Prostate gland (tissue), 2 donors: ENCODE measurements at regions not wholly inside any gene's neighbourhood (a gene's known extent, or its start where the extent isn't known, plus 50 kb on each side); places are given as distances from the start of the nearest gene placed in this dataset.
A peak's percentile ranks its signal among the peaks of the same experiment; 100 is the strongest.

Source experiments
- DNase-seq: peaks from one replicate; pipeline ENCODE4 v3.0.0-alpha.2; 2019; ENCODE audit warnings: low spot score
- H3K27ac ChIP-seq, 2 donors: fragments of 200-600 bp; sonication (generic); 2 replicates each; pipeline ENCODE4 v1.5.1; 2017 to 2019
- H3K27me3 ChIP-seq: fragments of 200-600 bp; sonication (generic); replicated peaks from 2 replicates; pipeline ENCODE4 v1.5.1; 2019; ENCODE audit not compliant: insufficient read depth
- H3K36me3 ChIP-seq, 2 donors: fragments of 200-600 bp; sonication (generic); 1 replicate in 1 of 2; 2 replicates in 1 of 2; pipeline versions ENCODE4 v1.5.1 to v1.8.1; 2017 to 2019
- H3K4me1 ChIP-seq: fragments of 200-600 bp; sonication (generic); replicated peaks from 2 replicates; pipeline ENCODE4 v1.5.1; 2019
- H3K4me3 ChIP-seq, 2 donors: fragments of 200-600 bp; sonication (generic); 2 replicates each; pipeline ENCODE4 v1.5.1; 2017 to 2019
- H3K9me3 ChIP-seq: fragments of 200-600 bp; sonication (generic); 2 replicates; pipeline ENCODE4 v1.5.1; 2017
- CTCF ChIP-seq, 4 experiments: fragments of 200-600 bp in 2 of 4; fragments of 450-650 bp in 2 of 4; sonication (generic) in 2 of 4; IDR thresholded peaks; 1 replicate in 3 of 4; 2 replicates in 1 of 4; pipeline ENCODE4 v1.5.1; 2016 to 2019; ENCODE audit warnings: antibody characterized with exemption in 4 of 4, mild to moderate bottlenecking in 2 of 4, moderate library complexity in 2 of 4
- POLR2A ChIP-seq: fragments of 450-650 bp; IDR thresholded peaks from one replicate; pipeline ENCODE4 v1.6.1; 2016; ENCODE audit warnings: antibody characterized with exemption, mild to moderate bottlenecking
- POLR2AphosphoS5 ChIP-seq: sonication (generic); formaldehyde crosslinking; IDR thresholded peaks from one replicate; pipeline ENCODE4 v1.6.1; 2017; ENCODE audit warnings: antibody characterized with exemption
- WGBS: methylation state at CpG from one replicate; pipeline ENCODE4 v1.1.5; 2018; 5-methylcytosine and 5-hydroxymethylcytosine counted together
- intact Hi-C: fragments of 100-400 bp; cut with DNase I; formaldehyde crosslinking; loops from one replicate; pipeline ENCODE4 v1.14.2; 2022

- Histone ChIP-seq H3K27me3 (peaks cover 8% of the 10 kb centered on the region), H3K27ac (no peak overlapping the region), H3K36me3 (no peaks in the 10 kb centered on the region), H3K9me3 (no peaks in the 10 kb centered on the region), H3K4me1 (no peaks in the 10 kb centered on the region), H3K4me3 (no peak overlapping the region)
- 17% methylated on average over 22 of the region's 22 CpGs for WGBS
- TF ChIP-seq POLR2AphosphoS5 (no peak), CTCF (IDR thresholded peaks at IDR 0.05) (no peak), POLR2A (no peak)
- DNase-seq, result peak; percentile 40
- intact Hi-C loops, result no loop called here
These were observed 78.4 kb downstream of the TSPAN17 start for GRCh38 chr5:176725521-176726280.

- no peak overlapping the region for H3K4me3 ChIP-seq
- no peak for DNase-seq
- 91% methylated on average over 24 of the region's 25 CpGs for WGBS
- no peaks in the 10 kb centered on the region for H3K4me1 ChIP-seq
- H3K9me3 ChIP-seq, result no peaks in the 10 kb centered on the region
- intact Hi-C loops, result no loop called here
- H3K27ac ChIP-seq, result no peak overlapping the region
- H3K27me3 ChIP-seq, result peaks cover 8% of the 10 kb centered on the region
- H3K36me3 ChIP-seq, result no peaks in the 10 kb centered on the region
- TF ChIP-seq CTCF (IDR thresholded peaks at IDR 0.05) (no peak), POLR2AphosphoS5 (no peak), POLR2A (no peak)
These were observed 79.7 kb downstream of the TSPAN17 start for GRCh38 chr5:176726746-176727527.

GRCh38 chr5:176727528-176727900 is 80.2 kb downstream of the TSPAN17 start:
- no peaks in the 10 kb centered on the region for H3K9me3 ChIP-seq
- no peak for TF ChIP-seq CTCF (IDR thresholded peaks at IDR 0.05)
- TF ChIP-seq POLR2AphosphoS5, result no peak
- TF ChIP-seq POLR2A, result no peak
- peaks cover 9% of the 10 kb centered on the region for H3K27me3 ChIP-seq
- WGBS, result 87% methylated on average over 12 of the region's 12 CpGs
- H3K4me3 ChIP-seq, result no peak overlapping the region
- intact Hi-C loops, result no loop called here
- H3K36me3 ChIP-seq, result no peaks in the 10 kb centered on the region
- no peak overlapping the region for H3K27ac ChIP-seq
- no peaks in the 10 kb centered on the region for H3K4me1 ChIP-seq
- DNase-seq, result no peak

GRCh38 chr5:176727983-176728675 is 80.8 kb downstream of the TSPAN17 start:
- 89% methylated on average over 15 of the region's 15 CpGs for WGBS
- intact Hi-C loops, result no loop called here
- Histone ChIP-seq H3K36me3 (no peaks in the 10 kb centered on the region), H3K4me1 (no peaks in the 10 kb centered on the region), H3K9me3 (no peaks in the 10 kb centered on the region), H3K27me3 (peaks cover 15% of the 10 kb centered on the region), H3K4me3 (no peak overlapping the region), H3K27ac (no peak overlapping the region)
- DNase-seq, result no peak
- TF ChIP-seq POLR2AphosphoS5, result no peak

- no peak for TF ChIP-seq POLR2AphosphoS5
- no peak for TF ChIP-seq CTCF (IDR thresholded peaks at IDR 0.05)
- no peak for TF ChIP-seq POLR2A
- intact Hi-C loops, result no loop called here
- Histone ChIP-seq H3K27me3 (peaks cover 14% of the 10 kb centered on the region), H3K36me3 (no peaks in the 10 kb centered on the region), H3K9me3 (no peaks in the 10 kb centered on the region), H3K4me3 (no peak overlapping the region), H3K27ac (no peak overlapping the region), H3K4me1 (no peaks in the 10 kb centered on the region)
- 80% methylated on average over 11 of the region's 11 CpGs for WGBS
- no peak for DNase-seq
These were observed 81.5 kb upstream of the UNC5A start for GRCh38 chr5:176728831-176729251.
